RWPE2 (cell line): ENCODE measurements at regions not wholly inside any gene's neighbourhood (a gene's known extent, or its start where the extent isn't known, plus 50 kb on each side); places are given as distances from the start of the nearest gene placed in this dataset.
A peak's percentile ranks its signal among the peaks of the same experiment; 100 is the strongest.

Experiments used
- ATAC-seq: fragments of 200-7000 bp; cut with Tn5 transposase; 3 replicates; pipeline ENCODE4 v1.9.1; 2021; ENCODE audit warnings: low read depth
- DNase-seq: peaks from one replicate; pipeline ENCODE4 v3.0.0-alpha.2; 2020; ENCODE audit warnings: low spot score
- H3K27ac ChIP-seq: fragments of 450-650 bp; 2 replicates; pipeline ENCODE4 v1.5.1; 2017; ENCODE audit warnings: mild to moderate bottlenecking; ENCODE audit not compliant: poor library complexity, severe bottlenecking
- H3K27me3 ChIP-seq: fragments of 250-450 bp; sonication (Bioruptor Pico); 2 replicates; pipeline ENCODE4 v1.5.1; 2021; ENCODE audit warnings: mild to moderate bottlenecking, moderate library complexity; ENCODE audit not compliant: insufficient read depth, poor library complexity, severe bottlenecking
- H3K36me3 ChIP-seq: fragments of 250-450 bp; sonication (Bioruptor Pico); 2 replicates; pipeline ENCODE4 v1.5.1; 2020; ENCODE audit warnings: low read depth, mild to moderate bottlenecking, moderate library complexity
- H3K4me1 ChIP-seq: fragments of 250-450 bp; sonication (Bioruptor Pico); 2 replicates; pipeline ENCODE4 v1.5.1; 2021; ENCODE audit warnings: mild to moderate bottlenecking, moderate library complexity; ENCODE audit not compliant: insufficient read depth, poor library complexity, severe bottlenecking
- H3K4me3 ChIP-seq: fragments of 250-450 bp; sonication (Bioruptor Pico); 2 replicates; pipeline ENCODE4 v1.5.1; 2021; ENCODE audit warnings: mild to moderate bottlenecking, moderate library complexity; ENCODE audit not compliant: severe bottlenecking
- H3K9me3 ChIP-seq: fragments of 250-450 bp; sonication (Bioruptor Pico); 2 replicates; pipeline ENCODE4 v1.5.1; 2021; ENCODE audit warnings: mild to moderate bottlenecking, moderate library complexity; ENCODE audit not compliant: severe bottlenecking
- CTCF ChIP-seq: fragments of 450-650 bp; IDR thresholded peaks from one replicate; pipeline ENCODE4 v1.5.1; 2017; ENCODE audit warnings: mild to moderate bottlenecking, moderate library complexity; ENCODE audit not compliant: poor library complexity, severe bottlenecking

GRCh38 chr20:48291896-48292295 is 506.6 kb upstream of the SULF2 start:
- H3K9me3 ChIP-seq, result no peaks in the 10 kb centered on the region
- no peak for TF ChIP-seq CTCF
- H3K36me3 ChIP-seq, result no peaks in the 10 kb centered on the region
- no peak overlapping the region for H3K4me3 ChIP-seq
- no peak overlapping the region for H3K27ac ChIP-seq
- H3K27me3 ChIP-seq, result no peaks in the 10 kb centered on the region
- ATAC-seq (no peak), DNase-seq (no peak)
- peaks cover 35% of the 10 kb centered on the region for H3K4me1 ChIP-seq

DNA sequence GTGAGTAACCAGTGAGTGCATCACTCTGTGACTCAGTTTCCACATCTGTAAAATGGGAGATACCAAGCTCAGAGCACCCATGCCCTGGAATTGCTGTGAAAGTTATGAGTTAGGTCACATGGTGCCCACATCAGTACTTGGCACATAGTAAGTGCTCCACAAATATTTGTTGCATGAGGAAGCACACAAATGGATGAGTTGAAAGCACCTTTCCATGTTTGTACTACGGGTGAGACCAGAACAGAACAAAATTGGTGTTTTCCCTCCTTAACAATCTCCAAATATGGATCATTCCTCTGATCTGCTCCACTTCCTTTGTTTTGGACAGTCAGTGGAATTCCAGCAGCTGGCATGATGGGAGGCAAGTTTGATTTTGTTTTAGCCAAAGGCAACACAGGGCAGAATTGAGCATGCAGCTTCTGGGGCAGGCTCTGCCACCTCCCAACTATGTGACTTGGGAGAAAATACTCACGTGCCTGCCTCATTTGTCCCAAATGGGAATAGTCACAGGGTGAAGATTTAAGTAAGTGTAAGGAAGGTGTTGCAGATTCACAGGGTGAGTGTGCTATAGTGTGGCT is 503.7 kb upstream of the SULF2 start:
- no peaks in the 10 kb centered on the region for H3K9me3 ChIP-seq
- H3K36me3 ChIP-seq, result no peaks in the 10 kb centered on the region
- no peak overlapping the region for H3K4me3 ChIP-seq
- no peak for DNase-seq
- ATAC-seq, result peak; percentile 35
- H3K27me3 ChIP-seq, result no peaks in the 10 kb centered on the region
- no peak overlapping the region for H3K27ac ChIP-seq
- TF ChIP-seq CTCF, result no peak
- peaks cover 27% of the 10 kb centered on the region for H3K4me1 ChIP-seq

- Histone ChIP-seq H3K27me3 (no peaks in the 10 kb centered on the region), H3K4me3 (no peak overlapping the region), H3K27ac (no peak overlapping the region), H3K36me3 (no peaks in the 10 kb centered on the region), H3K4me1 (peaks cover 24% of the 10 kb centered on the region), H3K9me3 (no peaks in the 10 kb centered on the region)
- ATAC-seq, result no peak
- DNase-seq, result no peak
- TF ChIP-seq CTCF, result no peak
Measured at GRCh38 chr20:48287552-48288170, 502.4 kb upstream of the SULF2 start.

- ATAC-seq, result no peak
- Histone ChIP-seq H3K4me1 (peaks cover 24% of the 10 kb centered on the region), H3K4me3 (no peak overlapping the region), H3K27ac (no peak overlapping the region), H3K9me3 (no peaks in the 10 kb centered on the region), H3K27me3 (no peaks in the 10 kb centered on the region), H3K36me3 (no peaks in the 10 kb centered on the region)
- DNase-seq, result peak; percentile 72
- TF ChIP-seq CTCF, result no peak
Measured at GRCh38 chr20:48287021-48287494, 501.8 kb upstream of the SULF2 start.

- Histone ChIP-seq H3K4me3 (no peak overlapping the region), H3K4me1 (peaks cover 24% of the 10 kb centered on the region), H3K27me3 (no peaks in the 10 kb centered on the region), H3K27ac (no peak overlapping the region), H3K9me3 (no peaks in the 10 kb centered on the region), H3K36me3 (no peaks in the 10 kb centered on the region)
- DNase-seq (peak; percentile 45), ATAC-seq (no peak)
- no peak for TF ChIP-seq CTCF
Measured at GRCh38 chr20:48286601-48287000, 501.3 kb upstream of the SULF2 start.
